ENCODE measurements at regions not wholly inside any gene's neighbourhood (a gene's known extent, or its start where the extent isn't known, plus 50 kb on each side); places are given as distances from the start of the nearest gene placed in this dataset.

- Histone ChIP-seq H3K36me3 (ENCODE audit: control insufficient read depth, insufficient read depth, low read length) (no peaks in the 10 kb centered on the region), H3K27me3 (ENCODE audit: control insufficient read depth, insufficient read depth, low read length) (no peaks in the 10 kb centered on the region), H3K27ac (ENCODE audit: low read depth, low read length) (no peak overlapping the region), H3K4me1 (ENCODE audit: control insufficient read depth, insufficient read depth, low read length) (no peaks in the 10 kb centered on the region), H3K9ac (ENCODE audit: low read length) (no peak overlapping the region), H3K4me3 (ENCODE audit: low read length) (no peak overlapping the region)
Measured at GRCh38 chr4:107122736-107123135, 86.6 kb upstream of the DKK2 start.

GRCh38 chr4:107120661-107121060, 84.5 kb upstream of the DKK2 start:
- Histone ChIP-seq H3K9ac (ENCODE audit: low read length) (no peak overlapping the region), H3K27ac (ENCODE audit: low read depth, low read length) (no peak overlapping the region), H3K36me3 (ENCODE audit: control insufficient read depth, insufficient read depth, low read length) (no peaks in the 10 kb centered on the region), H3K27me3 (ENCODE audit: control insufficient read depth, insufficient read depth, low read length) (no peaks in the 10 kb centered on the region), H3K4me1 (ENCODE audit: control insufficient read depth, insufficient read depth, low read length) (no peaks in the 10 kb centered on the region), H3K4me3 (ENCODE audit: low read length) (no peak overlapping the region)

- Histone ChIP-seq H3K9ac (ENCODE audit: low read length) (no peak overlapping the region), H3K4me1 (ENCODE audit: control insufficient read depth, insufficient read depth, low read length) (no peaks in the 10 kb centered on the region), H3K36me3 (ENCODE audit: control insufficient read depth, insufficient read depth, low read length) (no peaks in the 10 kb centered on the region), H3K4me3 (ENCODE audit: low read length) (no peak overlapping the region), H3K27ac (ENCODE audit: low read depth, low read length) (no peak overlapping the region), H3K27me3 (ENCODE audit: control insufficient read depth, insufficient read depth, low read length) (no peaks in the 10 kb centered on the region)
Measured at GRCh38 chr4:107117726-107118125, 81.6 kb upstream of the DKK2 start.

GRCh38 chr4:107115185-107115847, 79.2 kb upstream of the DKK2 start:
- no peak overlapping the region for H3K27ac ChIP-seq (ENCODE audit: low read depth, low read length)
- H3K4me3 ChIP-seq (ENCODE audit: low read length): no peak overlapping the region
- H3K27me3 ChIP-seq (ENCODE audit: control insufficient read depth, insufficient read depth, low read length): no peaks in the 10 kb centered on the region
- no peaks in the 10 kb centered on the region for H3K4me1 ChIP-seq (ENCODE audit: control insufficient read depth, insufficient read depth, low read length)
- H3K9ac ChIP-seq (ENCODE audit: low read length): no peak overlapping the region
- H3K36me3 ChIP-seq (ENCODE audit: control insufficient read depth, insufficient read depth, low read length): no peaks in the 10 kb centered on the region

GRCh38 chr4:107114059-107114458, 77.9 kb upstream of the DKK2 start:
- Histone ChIP-seq H3K27ac (ENCODE audit: low read depth, low read length) (no peak overlapping the region), H3K9ac (ENCODE audit: low read length) (no peak overlapping the region), H3K4me3 (ENCODE audit: low read length) (no peak overlapping the region), H3K27me3 (ENCODE audit: control insufficient read depth, insufficient read depth, low read length) (no peaks in the 10 kb centered on the region), H3K4me1 (ENCODE audit: control insufficient read depth, insufficient read depth, low read length) (no peaks in the 10 kb centered on the region), H3K36me3 (ENCODE audit: control insufficient read depth, insufficient read depth, low read length) (no peaks in the 10 kb centered on the region)

- Histone ChIP-seq H3K36me3 (ENCODE audit: control insufficient read depth, insufficient read depth, low read length) (no peaks in the 10 kb centered on the region), H3K4me3 (ENCODE audit: low read length) (no peak overlapping the region), H3K9ac (ENCODE audit: low read length) (no peak overlapping the region), H3K27me3 (ENCODE audit: control insufficient read depth, insufficient read depth, low read length) (no peaks in the 10 kb centered on the region), H3K27ac (ENCODE audit: low read depth, low read length) (no peak overlapping the region), H3K4me1 (ENCODE audit: control insufficient read depth, insufficient read depth, low read length) (no peaks in the 10 kb centered on the region)
Measured at GRCh38 chr4:107098401-107098800, 62.3 kb upstream of the DKK2 start.

- Histone ChIP-seq H3K36me3 (ENCODE audit: control insufficient read depth, insufficient read depth, low read length) (no peaks in the 10 kb centered on the region), H3K9ac (ENCODE audit: low read length) (no peak overlapping the region), H3K27ac (ENCODE audit: low read depth, low read length) (no peak overlapping the region), H3K4me1 (ENCODE audit: control insufficient read depth, insufficient read depth, low read length) (no peaks in the 10 kb centered on the region), H3K4me3 (ENCODE audit: low read length) (no peak overlapping the region), H3K27me3 (ENCODE audit: control insufficient read depth, insufficient read depth, low read length) (no peaks in the 10 kb centered on the region)
Measured at GRCh38 chr4:107094976-107095375, 58.9 kb upstream of the DKK2 start.

GRCh38 chr4:107094332-107094731, 58.2 kb upstream of the DKK2 start:
- no peak overlapping the region for H3K27ac ChIP-seq (ENCODE audit: low read depth, low read length)
- no peaks in the 10 kb centered on the region for H3K27me3 ChIP-seq (ENCODE audit: control insufficient read depth, insufficient read depth, low read length)
- H3K4me1 ChIP-seq (ENCODE audit: control insufficient read depth, insufficient read depth, low read length): no peaks in the 10 kb centered on the region

More at GRCh38 chr4:107094332-107094731, 58.2 kb upstream of the DKK2 start:
- H3K36me3 ChIP-seq (ENCODE audit: control insufficient read depth, insufficient read depth, low read length): no peaks in the 10 kb centered on the region
- no peak overlapping the region for H3K9ac ChIP-seq (ENCODE audit: low read length)
- H3K4me3 ChIP-seq (ENCODE audit: low read length): no peak overlapping the region

All from rectal smooth muscle tissue (tissue), 1 donor.